Naive thymus-derived CD8-positive, alpha-beta T cell (primary cell): ENCODE measurements at regions not wholly inside any gene's neighbourhood (a gene's known extent, or its start where the extent isn't known, plus 50 kb on each side); places are given as distances from the start of the nearest gene placed in this dataset.

ENCODE experiments used
- ATAC-seq, 2 donors: fragments of 150-1000 bp; cut with Tn5 transposase in 1 of 2; sonication (Bioruptor Pico), chemical (Tn5 transposase) in 1 of 2; 1 replicate in 1 of 2; 2 replicates in 1 of 2; pipeline ENCODE4 v1.10.0; 2021; ENCODE audit warnings: mild to moderate bottlenecking in 2 of 2, moderate library complexity in 2 of 2
- POLR2A ChIA-PET: fragments of 350-600 bp; sonication (Branson Sonifier 250); formaldehyde crosslinking; loops from one replicate; lab custom pipeline; 2021; ENCODE audit warnings: antibody characterized with exemption; lab: Charles Lee
- DNase-seq, 10 donors: peaks; one replicate each; pipeline versions ENCODE4 v3.0.0 to v3.0.0-alpha.2; 2020 to 2022
- H3K27ac Mint-ChIP-seq, 10 donors: one replicate each; pipeline ENCODE4 v1.8.0; 2020 to 2022; ENCODE audit warnings: mild to moderate bottlenecking in 10 of 10, mixed read lengths in 10 of 10, moderate library complexity in 4 of 10, inconsistent platforms in 1 of 10
- H3K27me3 Mint-ChIP-seq, 5 donors: one replicate each; pipeline ENCODE4 v1.8.0; 2021 to 2022; ENCODE audit warnings: mixed read lengths in 5 of 5
- H3K36me3 Mint-ChIP-seq, 3 donors: one replicate each; pipeline ENCODE4 v1.8.0; 2020 to 2022; ENCODE audit warnings: mixed read lengths in 3 of 3, mild to moderate bottlenecking in 2 of 3, inconsistent platforms in 1 of 3
- H3K4me1 Mint-ChIP-seq, 4 donors: one replicate each; pipeline ENCODE4 v1.8.0; 2021 to 2022; ENCODE audit warnings: mixed read lengths in 4 of 4
- H3K4me3 Mint-ChIP-seq, 10 donors: one replicate each; pipeline ENCODE4 v1.8.0; 2020 to 2022; ENCODE audit warnings: mild to moderate bottlenecking in 10 of 10, mixed read lengths in 10 of 10, moderate library complexity in 6 of 10, inconsistent platforms in 1 of 10
- H3K9me3 Mint-ChIP-seq, 9 donors: one replicate each; pipeline ENCODE4 v1.8.0; 2020 to 2022; ENCODE audit warnings: mixed read lengths in 9 of 9, mild to moderate bottlenecking in 3 of 9, inconsistent platforms in 1 of 9, moderate library complexity in 1 of 9

DNA sequence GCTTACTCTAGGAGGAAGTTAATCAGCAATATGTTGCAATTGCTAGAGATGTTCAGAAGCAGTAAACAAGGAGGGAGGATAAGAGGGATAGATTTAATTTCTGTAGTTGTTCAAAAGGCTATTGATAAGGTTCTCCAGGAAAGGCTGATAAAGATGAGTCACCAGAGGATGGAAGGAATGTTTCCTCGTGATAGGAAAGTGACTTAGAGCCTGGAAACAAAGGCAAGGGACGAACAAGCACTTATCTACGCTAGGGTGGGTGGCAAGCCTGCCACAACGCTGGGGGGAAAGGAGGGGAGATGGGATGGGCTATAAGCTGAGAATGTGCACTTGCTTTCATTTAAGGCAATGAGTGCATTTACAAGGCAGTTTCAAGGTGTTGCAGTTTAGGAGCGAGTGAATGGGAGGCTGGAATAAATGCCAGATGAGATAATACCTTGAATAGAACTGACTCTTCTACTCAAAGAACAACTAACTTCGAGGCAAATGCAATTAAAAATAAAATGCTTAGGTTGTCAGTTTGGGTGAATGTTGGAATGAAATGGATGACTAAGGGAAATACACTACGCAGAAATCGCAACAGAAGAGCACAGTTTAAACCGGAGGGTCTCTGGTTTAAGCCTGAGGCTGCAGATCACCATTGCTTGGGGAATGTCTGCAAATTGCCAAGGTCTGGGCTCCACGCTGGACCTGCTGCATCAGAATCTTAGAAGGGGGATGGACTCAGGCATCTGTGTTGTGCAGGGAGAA, 76.0 kb upstream of the RBBP6 start:
- H3K4me1 Mint-ChIP-seq, result no peaks in the 10 kb centered on the region
- H3K27me3 Mint-ChIP-seq, result peaks cover 4 to 19% (median 11%) of the 10 kb centered on the region in 5 donors
- ATAC-seq, result no peak
- H3K27ac Mint-ChIP-seq, result no peak overlapping the region
- DNase-seq, result no peak
- no peak overlapping the region for H3K4me3 Mint-ChIP-seq
- peaks cover 0 to 32% (median 9%) of the 10 kb centered on the region in 9 donors for H3K9me3 Mint-ChIP-seq
- H3K36me3 Mint-ChIP-seq, result peaks cover 0 to 5% (median 0%) of the 10 kb centered on the region in 3 donors
- POLR2A ChIA-PET, result no interaction called here

GRCh38 chr16:24471561-24472350, 67.6 kb upstream of the RBBP6 start:
- ATAC-seq (no peak), DNase-seq (no peak)
- Mint-ChIP-seq H3K9me3 (peaks cover 8 to 32% (median 22%) of the 10 kb centered on the region in 9 donors), H3K27ac (no peak overlapping the region), H3K27me3 (peaks cover 10 to 35% (median 22%) of the 10 kb centered on the region in 5 donors), H3K36me3 (peaks cover 0 to 24% (median 3%) of the 10 kb centered on the region in 3 donors), H3K4me3 (no peak overlapping the region), H3K4me1 (peaks cover 0 to 2% (median 0%) of the 10 kb centered on the region in 4 donors)
- POLR2A ChIA-PET, result no interaction called here

DNA sequence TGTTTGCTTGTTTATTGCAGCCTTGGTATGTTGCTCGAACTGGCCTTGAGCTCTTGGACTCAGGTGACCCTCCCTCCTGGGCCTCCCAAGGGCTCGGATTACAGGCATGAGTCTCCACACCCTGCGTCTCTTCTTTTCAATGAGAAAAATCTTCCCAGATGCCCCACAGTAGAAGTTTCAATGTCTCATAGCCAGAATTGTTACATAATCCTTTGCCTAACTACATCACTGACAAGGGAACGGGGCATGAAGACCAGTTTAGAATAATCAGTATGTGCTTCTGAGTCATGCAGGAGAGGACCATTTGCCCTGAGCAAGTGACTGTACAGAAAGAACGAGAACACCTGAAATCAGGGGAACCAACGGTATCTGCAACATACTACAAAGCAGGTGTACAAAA, 61.9 kb upstream of the RBBP6 start:
- POLR2A ChIA-PET, result no interaction called here
- DNase-seq (no peak), ATAC-seq (no peak)
- Mint-ChIP-seq H3K27me3 (peaks cover 15 to 54% (median 22%) of the 10 kb centered on the region in 5 donors), H3K27ac (no peak overlapping the region), H3K9me3 (peaks cover 8 to 31% (median 22%) of the 10 kb centered on the region in 9 donors), H3K4me3 (no peak overlapping the region), H3K36me3 (peaks cover 0 to 28% (median 3%) of the 10 kb centered on the region in 3 donors), H3K4me1 (no peaks in the 10 kb centered on the region)

DNA sequence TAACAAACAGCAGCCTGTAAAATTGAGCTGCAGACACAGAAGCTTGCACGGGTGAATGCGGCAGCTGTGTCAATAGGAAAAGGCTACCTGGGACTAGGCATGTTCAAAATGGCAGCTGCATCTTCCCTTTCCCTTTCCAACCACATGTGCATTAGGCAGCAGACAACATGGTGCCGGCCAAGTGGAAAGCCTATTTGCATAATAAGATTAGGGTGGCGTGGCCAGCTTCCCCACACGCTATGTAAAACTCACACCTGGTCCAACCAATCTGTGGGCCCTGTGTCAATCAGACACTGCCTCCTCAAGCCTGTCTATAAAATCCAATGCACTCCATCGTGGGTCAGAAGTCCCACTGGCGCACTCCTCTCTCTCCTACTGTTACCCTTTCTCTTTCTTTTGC, 61.0 kb upstream of the RBBP6 start:
- no peak for ATAC-seq
- Mint-ChIP-seq H3K27ac (no peak overlapping the region), H3K36me3 (peaks cover 0 to 27% (median 2%) of the 10 kb centered on the region in 3 donors), H3K9me3 (peaks cover 9 to 25% (median 20%) of the 10 kb centered on the region in 9 donors), H3K4me1 (no peaks in the 10 kb centered on the region), H3K4me3 (no peak overlapping the region), H3K27me3 (peaks cover 13 to 54% (median 26%) of the 10 kb centered on the region in 5 donors)
- POLR2A ChIA-PET, result no interaction called here
- no peak for DNase-seq

- Mint-ChIP-seq H3K27me3 (peaks cover 11 to 24% (median 13%) of the 10 kb centered on the region in 5 donors), H3K36me3 (peaks cover 0 to 4% (median 0%) of the 10 kb centered on the region in 3 donors), H3K4me3 (no peak overlapping the region), H3K9me3 (peaks cover 0 to 7% (median under 1%) of the 10 kb centered on the region in 9 donors), H3K27ac (no peak overlapping the region), H3K4me1 (no peaks in the 10 kb centered on the region)
- ATAC-seq, result no peak
- no peak for DNase-seq
- POLR2A ChIA-PET, result no interaction called here
Measured at GRCh38 chr16:24482681-24483202, 56.6 kb upstream of the RBBP6 start.

GRCh38 chr16:24488045-24488444, 51.3 kb upstream of the RBBP6 start:
- Mint-ChIP-seq H3K27me3 (peaks cover 9 to 28% (median 19%) of the 10 kb centered on the region in 5 donors), H3K4me1 (no peaks in the 10 kb centered on the region), H3K36me3 (no peaks in the 10 kb centered on the region), H3K27ac (no peak overlapping the region), H3K9me3 (peaks cover 0 to 14% (median 4%) of the 10 kb centered on the region in 9 donors), H3K4me3 (no peak overlapping the region)
- POLR2A ChIA-PET, result no interaction called here
- ATAC-seq (no peak), DNase-seq (no peak)
